ENCODE measurements at regions not wholly inside any gene's neighbourhood (a gene's known extent, or its start where the extent isn't known, plus 50 kb on each side); places are given as distances from the start of the nearest gene placed in this dataset.

GRCh38 chr16:51592001-51592501 is 441.0 kb upstream of the SALL1 start:
- CTCF ChIA-PET, result no interaction called here
- Histone ChIP-seq H3K9me3 (ENCODE audit: control insufficient read depth, insufficient read depth, low read length) (no peaks in the 10 kb centered on the region), H3K27ac (ENCODE audit: low read depth, low read length) (no peak overlapping the region), H3K4me3 (ENCODE audit: low read depth, low read length) (no peak overlapping the region), H3K27me3 (ENCODE audit: control insufficient read depth, insufficient read depth, low read length) (peaks cover 6% of the 10 kb centered on the region)
- POLR2A ChIA-PET, result no interaction called here
- DNase-seq (ENCODE audit: low read depth, low spot score), result no peak
- TF ChIP-seq CTCF (IDR thresholded peaks at IDR 0.05; ENCODE audit: low read depth, low read length), result no peak

GRCh38 chr16:51591480-51591879 is 440.4 kb upstream of the SALL1 start:
- ChIA-PET POLR2A (no interaction called here), CTCF (no interaction called here)
- no peak for TF ChIP-seq CTCF (IDR thresholded peaks at IDR 0.05; ENCODE audit: low read depth, low read length)
- Histone ChIP-seq H3K4me3 (ENCODE audit: low read depth, low read length) (no peak overlapping the region), H3K9me3 (ENCODE audit: control insufficient read depth, insufficient read depth, low read length) (no peaks in the 10 kb centered on the region), H3K27me3 (ENCODE audit: control insufficient read depth, insufficient read depth, low read length) (peaks cover 6% of the 10 kb centered on the region), H3K27ac (ENCODE audit: low read depth, low read length) (no peak overlapping the region)
- no peak for DNase-seq (ENCODE audit: low read depth, low spot score)

GRCh38 chr16:51579652-51580360 is 428.7 kb upstream of the SALL1 start:
- no peak for TF ChIP-seq CTCF (IDR thresholded peaks at IDR 0.05; ENCODE audit: low read depth, low read length)
- no peaks in the 10 kb centered on the region for H3K27me3 ChIP-seq (ENCODE audit: control insufficient read depth, insufficient read depth, low read length)
- H3K27ac ChIP-seq (ENCODE audit: low read depth, low read length), result no peak overlapping the region
- no peak overlapping the region for H3K4me3 ChIP-seq (ENCODE audit: low read depth, low read length)
- POLR2A ChIA-PET, result no interaction called here
- DNase-seq (ENCODE audit: low read depth, low spot score), result no peak
- CTCF ChIA-PET, result no interaction called here
- no peaks in the 10 kb centered on the region for H3K9me3 ChIP-seq (ENCODE audit: control insufficient read depth, insufficient read depth, low read length)

GRCh38 chr16:51577621-51578303 is 426.7 kb upstream of the SALL1 start:
- POLR2A ChIA-PET, result no interaction called here
- Histone ChIP-seq H3K4me3 (ENCODE audit: low read depth, low read length) (no peak overlapping the region), H3K27ac (ENCODE audit: low read depth, low read length) (no peak overlapping the region), H3K9me3 (ENCODE audit: control insufficient read depth, insufficient read depth, low read length) (no peaks in the 10 kb centered on the region), H3K27me3 (ENCODE audit: control insufficient read depth, insufficient read depth, low read length) (peaks cover 4% of the 10 kb centered on the region)
- DNase-seq (ENCODE audit: low read depth, low spot score), result no peak
- TF ChIP-seq CTCF (IDR thresholded peaks at IDR 0.05; ENCODE audit: low read depth, low read length), result no peak
- CTCF ChIA-PET, result no interaction called here

GRCh38 chr16:51576498-51577195 is 425.6 kb upstream of the SALL1 start:
- no peak for DNase-seq (ENCODE audit: low read depth, low spot score)
- no peak for TF ChIP-seq CTCF (IDR thresholded peaks at IDR 0.05; ENCODE audit: low read depth, low read length)
- CTCF ChIA-PET, result no interaction called here
- H3K9me3 ChIP-seq (ENCODE audit: control insufficient read depth, insufficient read depth, low read length), result no peaks in the 10 kb centered on the region
- peaks cover 4% of the 10 kb centered on the region for H3K27me3 ChIP-seq (ENCODE audit: control insufficient read depth, insufficient read depth, low read length)
- H3K27ac ChIP-seq (ENCODE audit: low read depth, low read length), result no peak overlapping the region
- POLR2A ChIA-PET, result no interaction called here
- H3K4me3 ChIP-seq (ENCODE audit: low read depth, low read length), result no peak overlapping the region
